GM21381 (cell line): ENCODE measurements at regions not wholly inside any gene's neighbourhood (a gene's known extent, or its start where the extent isn't known, plus 50 kb on each side); places are given as distances from the start of the nearest gene placed in this dataset.

Source experiments
- ATAC-seq: cut with Tn5 transposase; IDR thresholded peaks from one replicate; pipeline ENCODE4 v1.9.1; 2021; ENCODE audit warnings: mild to moderate bottlenecking, moderate library complexity; ENCODE audit not compliant: unreplicated experiment

DNA sequence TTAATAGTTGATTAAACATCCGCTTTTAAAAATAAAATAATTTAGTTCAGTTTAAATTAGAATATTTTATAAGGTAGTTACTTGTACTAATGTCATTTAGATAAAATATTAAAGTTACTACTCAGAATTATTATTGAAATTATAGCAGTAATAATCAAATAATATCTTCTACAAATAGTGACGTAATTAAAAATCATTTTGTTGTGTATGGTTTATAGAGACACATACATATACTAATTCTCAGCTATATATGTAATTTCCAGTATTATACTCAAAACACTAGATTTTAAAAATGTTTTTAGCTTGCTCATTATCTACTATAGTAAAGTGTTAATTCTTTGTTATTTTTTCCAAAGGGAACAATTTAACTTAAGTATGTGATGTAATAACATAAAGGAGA, 435.2 kb upstream of the MANEA start:
- ATAC-seq: no peak

DNA sequence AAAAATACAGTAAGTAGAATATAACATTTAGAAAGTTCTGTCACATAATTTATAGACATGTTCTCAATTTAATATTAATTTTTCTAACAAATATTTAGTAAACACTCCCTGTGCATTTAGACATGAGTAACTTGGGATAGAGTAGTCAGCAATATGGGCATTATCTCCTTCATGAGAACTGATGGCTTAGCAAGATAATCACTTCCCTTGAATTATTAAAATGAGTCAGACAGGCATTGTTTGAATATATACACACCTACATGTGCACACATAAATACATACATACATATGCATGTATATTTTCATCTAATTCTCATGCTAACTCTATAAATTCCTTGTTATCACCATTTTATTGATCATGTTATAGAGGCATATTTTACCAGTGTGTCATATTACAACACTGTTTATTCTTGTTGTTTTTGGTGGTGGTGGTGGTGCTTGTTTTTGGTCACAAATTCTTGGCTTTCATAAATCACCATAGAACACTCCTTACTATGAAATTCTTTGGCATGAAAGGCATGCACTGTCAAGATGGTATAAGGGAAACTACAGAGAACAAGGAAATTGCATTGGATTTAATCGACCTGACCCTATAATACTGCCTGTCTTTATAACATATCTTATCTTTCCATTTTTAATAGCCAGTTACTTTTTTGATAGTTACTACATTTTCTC, 434.5 kb upstream of the MANEA start:
- no peak for ATAC-seq

GRCh38 chr6:95143408-95144180, 433.7 kb upstream of the MANEA start:
- no peak for ATAC-seq

- ATAC-seq: no peak
Observed at GRCh38 chr6:95145457-95145856, 431.9 kb upstream of the MANEA start.

GRCh38 chr6:95159557-95159956, 417.8 kb upstream of the MANEA start:
- ATAC-seq: no peak

- ATAC-seq: no peak
Observed at GRCh38 chr6:95169775-95170174, 407.6 kb upstream of the MANEA start.

DNA sequence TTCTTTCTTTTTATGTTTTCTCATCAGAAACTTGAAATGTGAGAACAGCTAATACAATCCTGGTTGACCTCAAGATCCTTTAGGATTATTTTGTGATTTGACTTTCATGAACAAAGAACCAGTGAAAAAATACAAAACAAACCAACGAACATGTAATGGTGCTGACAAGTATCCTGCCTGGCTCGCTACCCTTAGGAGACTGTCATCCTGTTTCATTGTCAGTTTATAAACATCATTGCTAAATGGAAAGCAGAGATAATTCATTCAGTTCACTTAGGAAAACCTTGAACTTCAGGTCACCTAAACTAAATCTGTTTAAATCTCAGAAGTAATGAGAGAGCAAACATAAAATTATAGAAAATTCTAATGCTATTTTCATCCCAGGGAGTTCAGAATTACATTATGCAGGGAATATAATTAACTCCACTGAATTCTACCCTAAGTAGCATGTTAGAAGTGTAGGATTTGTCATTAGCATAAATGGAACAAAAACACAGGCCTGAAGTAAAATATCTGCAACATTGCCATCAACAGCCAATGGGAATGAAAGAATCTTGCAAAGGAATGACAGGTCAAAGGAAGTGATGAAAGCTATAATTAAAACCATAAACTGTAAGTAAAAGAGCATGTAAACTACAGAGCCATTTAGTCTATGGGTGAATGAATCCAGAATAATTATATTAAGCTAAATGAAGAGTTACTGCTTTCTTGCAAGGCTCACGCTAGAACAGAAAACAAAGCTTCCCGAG, 401.2 kb upstream of the MANEA start:
- ATAC-seq: no peak

GRCh38 chr6:95185874-95186273, 391.5 kb upstream of the MANEA start:
- ATAC-seq: no peak

DNA sequence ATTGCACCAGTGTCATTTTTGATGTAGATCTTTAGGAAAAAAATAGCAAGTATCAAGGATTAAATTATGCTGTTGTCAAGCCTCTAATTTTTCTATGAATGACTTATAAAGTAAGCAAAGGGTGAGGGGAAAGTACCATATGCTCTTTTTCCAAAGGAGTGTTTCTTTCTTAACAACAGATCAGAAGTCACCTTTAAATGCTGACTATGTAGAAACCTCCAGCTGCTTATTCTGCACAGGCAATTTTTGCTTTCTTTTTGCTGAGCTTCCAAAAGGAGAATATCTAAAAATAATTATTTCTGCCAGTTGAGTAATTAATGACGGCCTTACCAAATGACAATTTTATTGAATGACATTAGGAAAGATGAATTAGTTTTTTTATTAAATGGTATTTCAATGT, 390.6 kb upstream of the MANEA start:
- ATAC-seq: no peak

- ATAC-seq: no peak
Observed at GRCh38 chr6:95197590-95197989, 379.7 kb upstream of the MANEA start.

DNA sequence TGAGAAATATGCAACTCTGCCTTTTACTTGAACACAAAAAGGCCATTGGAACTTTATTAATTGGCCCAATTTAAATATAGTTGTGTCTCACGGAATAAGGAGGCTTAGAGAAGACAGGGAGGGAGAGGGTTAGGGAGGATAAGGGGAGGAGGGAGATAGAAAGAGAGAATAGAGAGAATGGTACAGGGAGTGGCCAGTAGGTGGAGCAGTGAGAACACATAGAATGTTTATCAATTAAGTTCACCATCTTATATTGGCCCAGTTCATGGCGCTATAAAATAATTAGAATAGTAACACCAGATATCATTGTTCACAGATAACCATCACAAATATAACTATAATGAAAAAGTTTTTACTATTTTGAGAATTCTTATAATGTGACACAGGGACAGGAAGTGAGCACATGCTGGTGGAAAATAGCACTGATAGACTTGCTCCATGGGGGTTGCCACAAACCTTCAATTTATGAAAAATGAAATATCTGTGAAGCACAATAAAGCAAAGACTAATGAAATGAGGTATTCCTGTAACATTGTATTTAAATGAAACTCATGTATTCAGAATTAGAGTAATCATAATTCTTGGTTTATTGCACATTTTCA, 374.1 kb upstream of the MANEA start:
- peak; percentile 90 for ATAC-seq

DNA sequence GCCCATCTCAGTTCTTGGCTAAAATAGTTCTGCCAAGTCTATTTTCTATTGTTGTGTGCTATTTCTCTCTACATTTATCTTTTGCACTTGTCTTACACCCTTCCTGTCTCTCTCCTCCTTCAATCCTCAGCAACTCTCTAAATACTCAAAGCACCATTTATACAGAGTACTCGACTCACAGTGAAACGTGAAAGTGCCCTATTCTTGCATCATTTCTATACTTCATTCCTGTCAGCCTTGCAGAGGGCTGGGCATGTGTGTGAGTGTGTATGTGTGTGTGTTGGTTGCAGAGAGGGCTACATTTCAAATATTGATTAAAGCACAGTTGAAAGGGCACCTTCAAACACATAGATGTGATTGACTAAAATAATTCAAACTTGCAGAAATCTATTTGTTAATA, 373.2 kb upstream of the MANEA start:
- no peak for ATAC-seq

DNA sequence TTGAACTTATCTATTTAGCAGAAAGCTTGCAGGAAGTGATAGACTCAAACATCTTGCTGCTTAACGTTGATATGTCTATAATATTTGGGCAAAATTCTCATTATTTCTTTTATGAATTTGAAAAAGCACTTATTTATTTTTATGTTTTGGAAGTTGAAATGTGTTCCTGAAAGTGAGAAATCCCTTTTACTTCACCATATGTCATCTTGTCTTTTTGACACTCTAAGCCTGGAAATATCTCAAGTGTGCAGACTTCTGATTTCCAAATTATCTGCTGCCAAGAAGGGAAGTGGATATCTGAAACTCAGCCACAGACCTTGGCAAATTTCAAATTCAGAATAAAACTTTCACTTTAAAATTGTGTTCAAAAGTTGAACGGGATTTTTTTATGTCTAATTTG, 368.7 kb upstream of the MANEA start:
- no peak for ATAC-seq

DNA sequence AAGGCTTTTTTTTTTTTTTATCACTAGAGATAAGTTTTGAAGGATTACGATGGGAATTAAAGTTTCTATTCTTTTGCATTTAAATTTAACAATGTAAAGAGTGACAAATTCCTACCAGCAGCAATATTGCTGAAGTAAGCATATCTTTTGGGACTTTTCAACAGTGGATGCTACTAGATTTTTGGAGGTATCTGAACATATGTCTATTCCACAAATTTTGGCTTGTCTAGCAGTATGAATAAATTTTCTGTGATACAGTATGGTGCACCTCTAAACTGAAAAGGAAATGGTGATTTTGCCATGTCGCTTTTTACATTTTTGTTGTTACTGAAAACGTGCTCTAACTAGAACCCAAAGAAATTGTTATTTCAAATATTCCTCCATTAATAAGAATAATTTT, 368.3 kb upstream of the MANEA start:
- no peak for ATAC-seq

DNA sequence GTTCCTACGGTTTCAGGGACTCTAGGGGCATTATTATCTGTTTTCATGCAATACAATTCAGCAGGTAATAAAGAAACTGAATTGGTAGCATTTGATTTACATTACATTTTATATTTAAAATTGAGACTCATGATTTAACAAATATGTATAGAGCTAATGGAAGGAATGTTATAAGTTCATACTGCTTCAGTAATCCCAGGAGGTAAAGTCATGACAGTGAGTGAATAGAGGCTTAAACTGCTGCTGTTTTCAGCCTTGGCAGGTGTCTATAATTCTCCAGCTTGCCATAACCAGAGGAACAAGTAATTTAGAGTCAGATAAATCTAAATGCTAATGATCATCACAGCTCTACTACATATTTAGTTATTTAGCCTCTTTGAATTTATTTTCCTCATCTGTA, 360.8 kb upstream of the MANEA start:
- ATAC-seq: no peak

DNA sequence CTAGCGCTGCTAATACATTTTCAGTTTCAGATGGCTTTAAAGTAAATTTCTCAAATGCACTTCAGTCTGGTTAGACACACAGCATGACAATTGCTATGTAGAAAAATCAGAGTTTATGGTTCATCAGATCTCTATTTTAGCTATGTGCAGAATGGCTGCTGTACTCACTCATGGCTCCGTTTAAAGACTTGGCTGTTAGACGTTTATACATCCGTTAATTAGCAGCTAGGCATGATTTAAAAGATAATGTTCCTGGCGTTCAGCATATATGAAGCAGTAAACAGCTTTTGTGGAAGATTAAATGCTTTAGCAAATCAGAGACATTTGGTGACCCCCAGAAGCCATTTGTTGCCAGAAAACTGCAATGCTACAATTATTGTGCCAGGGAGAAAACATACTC, 350.0 kb upstream of the MANEA start:
- no peak for ATAC-seq

GRCh38 chr6:95228636-95229035, 348.7 kb upstream of the MANEA start:
- ATAC-seq: no peak

GRCh38 chr6:95230071-95230740, 347.1 kb upstream of the MANEA start:
- no peak for ATAC-seq

DNA sequence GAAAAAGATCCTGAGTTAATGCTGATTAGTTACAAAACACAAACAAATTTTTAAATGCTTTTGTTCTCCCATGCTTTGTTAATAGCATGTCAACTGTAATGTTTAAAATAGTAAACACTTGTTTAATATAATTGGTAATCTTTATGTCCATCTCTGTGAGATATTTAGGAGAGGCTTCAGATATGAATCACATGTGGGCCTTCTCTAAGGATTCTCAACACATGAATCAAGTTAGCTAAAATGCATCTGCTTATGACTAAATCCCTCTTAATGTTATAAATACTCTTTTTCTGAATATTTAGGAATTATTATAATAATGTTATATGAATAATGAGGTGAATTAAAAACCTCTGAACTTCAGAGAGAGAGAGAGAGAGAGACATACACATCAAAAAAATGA, 345.9 kb upstream of the MANEA start:
- no peak for ATAC-seq

DNA sequence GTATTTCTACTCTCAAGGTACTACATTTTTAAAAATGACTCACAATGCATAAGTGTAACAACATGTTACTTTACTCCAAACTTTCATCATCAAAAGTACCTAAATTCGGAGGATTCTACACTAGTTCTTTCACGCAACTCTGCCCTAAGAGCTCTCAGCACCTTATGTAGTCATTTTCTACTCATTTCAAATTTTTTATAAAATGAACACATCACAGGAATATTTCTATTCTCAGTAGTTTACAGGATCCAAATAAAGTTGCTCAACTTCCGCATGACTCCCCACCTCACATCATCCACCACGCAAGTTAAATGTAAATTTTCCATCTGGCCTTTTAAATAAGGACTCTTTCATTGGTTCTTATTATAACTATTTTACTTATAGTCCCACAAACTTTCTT, 344.9 kb upstream of the MANEA start:
- ATAC-seq: no peak

- no peak for ATAC-seq
Observed at GRCh38 chr6:95233879-95234278, 343.5 kb upstream of the MANEA start.
